ENCODE measurements at regions not wholly inside any gene's neighbourhood (a gene's known extent, or its start where the extent isn't known, plus 50 kb on each side); places are given as distances from the start of the nearest gene placed in this dataset.

DNA sequence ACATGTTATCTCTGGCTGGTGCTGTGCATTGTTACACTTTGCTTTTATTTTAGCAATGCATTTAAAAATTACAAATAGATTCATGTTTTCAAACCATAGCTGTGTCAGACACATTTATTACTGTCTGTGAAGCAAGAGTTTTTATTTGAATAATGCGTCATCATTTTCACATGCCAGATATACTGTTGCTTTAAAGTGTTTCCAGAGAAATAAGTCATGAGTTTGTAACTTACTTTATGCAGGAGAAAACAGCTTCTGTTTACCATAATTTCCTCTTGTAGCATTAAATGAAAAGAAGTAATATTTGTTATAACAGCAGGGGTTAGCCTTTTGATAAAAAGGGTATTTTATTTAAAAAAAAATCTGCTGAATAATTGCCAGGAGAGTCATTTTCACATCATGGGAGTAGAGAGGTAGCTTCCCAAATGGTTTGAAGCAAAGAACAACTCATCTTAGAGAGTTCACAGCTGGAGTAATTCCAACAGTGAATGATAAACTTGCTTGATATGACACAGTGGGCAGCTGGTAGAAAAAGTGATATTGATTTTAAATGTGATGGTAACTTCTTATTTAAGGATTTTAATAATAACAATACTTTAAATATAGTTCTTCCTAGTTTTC, 1274.5 kb upstream of the CRIM1 start:
- DNase-seq: no peak

DNA sequence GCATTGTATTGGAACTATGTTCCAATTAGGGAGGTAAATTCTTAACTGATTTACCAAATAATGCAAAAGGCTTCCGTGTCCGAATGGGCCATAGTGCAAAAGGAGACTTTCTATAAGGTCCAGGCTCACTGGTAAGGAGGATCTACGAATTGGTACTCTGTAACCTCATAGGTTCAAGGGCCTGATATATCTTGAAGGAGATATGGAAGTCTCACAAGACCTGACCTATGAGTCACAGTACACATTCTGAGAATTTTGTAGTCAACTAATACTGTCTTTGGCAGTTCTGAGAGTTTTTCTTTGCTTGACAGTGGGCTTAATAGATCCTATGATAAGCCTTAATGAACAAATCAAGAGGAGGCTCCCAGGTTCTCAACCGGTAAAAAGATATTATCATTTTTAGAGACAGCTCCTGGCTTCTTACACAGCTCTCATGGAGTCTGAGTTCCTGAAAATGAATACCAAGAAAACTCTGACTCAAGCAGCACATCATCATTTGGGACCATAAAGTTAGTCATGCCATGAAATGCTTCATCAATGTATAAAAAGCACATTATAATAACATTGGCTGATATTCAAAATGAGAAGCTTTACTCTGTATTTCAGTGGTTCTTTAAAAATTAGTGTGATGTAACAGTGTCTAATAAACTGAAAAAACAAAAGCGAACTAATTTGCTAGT, 1275.2 kb upstream of the CRIM1 start:
- DNase-seq: no peak

DNA sequence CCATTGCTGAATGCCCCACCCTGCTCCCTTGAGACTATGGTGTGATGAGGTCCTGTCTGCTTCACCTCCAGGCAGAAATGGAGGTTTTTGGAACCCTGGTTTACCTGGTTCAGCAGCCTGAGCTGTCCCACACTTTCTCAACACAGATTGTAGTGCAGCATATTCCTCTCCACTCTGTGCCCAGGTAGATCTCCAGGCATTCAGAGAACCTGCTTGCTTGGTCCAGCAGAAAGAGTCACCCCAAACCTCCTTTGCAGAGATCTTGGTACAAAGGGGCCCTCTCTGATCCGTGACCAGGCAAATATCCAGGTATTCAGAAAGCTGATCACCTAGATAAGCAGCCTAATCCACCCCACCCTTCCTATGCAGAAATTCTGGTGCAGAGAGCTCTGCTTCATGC, 1288.2 kb upstream of the CRIM1 start:
- DNase-seq: no peak

GRCh38 chr2:35063836-35064235, 1291.7 kb upstream of the CRIM1 start:
- DNase-seq: no peak

DNA sequence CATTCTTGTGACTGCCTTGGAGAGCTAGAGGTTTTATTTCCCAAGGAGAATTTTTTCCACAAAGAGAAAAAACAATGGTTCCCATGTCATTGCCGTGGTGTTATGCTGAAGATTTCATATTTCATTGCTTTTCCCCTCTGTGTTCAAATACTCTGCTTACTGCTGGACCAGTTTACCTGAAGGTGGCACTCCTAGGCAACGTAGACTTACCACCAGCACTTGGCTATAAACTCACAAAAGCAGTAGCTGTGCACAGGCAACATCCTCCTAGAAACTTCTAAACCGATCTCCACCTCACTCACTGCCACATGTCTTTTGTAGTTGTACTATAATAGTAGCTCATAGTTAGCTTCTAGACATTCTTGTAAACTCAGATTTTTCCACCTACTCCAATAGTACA, 1319.7 kb upstream of the CRIM1 start:
- peak; percentile 26 for DNase-seq

DNA sequence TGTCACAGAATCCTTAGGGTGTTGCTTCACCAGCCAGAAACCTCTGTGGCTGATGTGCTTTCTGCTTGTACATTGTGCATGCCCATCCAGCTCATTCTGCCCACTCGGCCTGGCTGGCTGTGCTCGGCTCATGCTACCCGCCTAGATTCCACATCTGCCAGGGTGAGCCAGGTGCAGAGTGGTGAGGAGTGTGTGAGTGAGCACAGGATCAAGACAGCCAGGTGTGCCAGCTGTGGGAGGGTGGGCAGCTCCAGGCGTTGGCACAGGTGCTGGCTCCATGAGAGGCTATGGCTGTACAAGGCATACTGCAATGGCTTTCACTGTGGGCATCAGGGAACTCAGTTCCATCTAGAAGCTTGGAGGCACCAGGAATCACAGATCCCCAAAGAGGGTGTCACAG, 1321.8 kb upstream of the CRIM1 start:
- DNase-seq: peak; percentile 3

DNA sequence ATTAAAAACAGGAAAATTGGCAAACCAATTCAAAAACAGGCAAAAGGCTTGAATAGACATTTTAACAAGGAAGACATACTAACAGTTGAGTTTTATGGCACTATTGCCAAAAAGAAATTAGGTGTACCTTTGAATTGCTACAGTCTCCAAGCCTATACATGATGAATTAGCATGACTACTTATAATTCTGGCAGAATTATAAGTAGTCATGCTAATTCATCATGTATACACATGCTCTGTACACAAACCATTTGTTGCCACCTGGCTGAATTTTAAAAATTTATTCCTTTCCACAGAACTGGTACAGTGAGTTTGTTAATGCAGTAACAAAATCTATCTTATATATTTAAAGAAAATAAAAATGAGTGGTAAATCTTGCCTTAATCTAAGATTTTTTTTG, 1332.0 kb upstream of the CRIM1 start:
- no peak for DNase-seq

- DNase-seq: no peak
Observed at GRCh38 chr2:35000453-35000852, 1355.1 kb upstream of the CRIM1 start.

GRCh38 chr2:34998741-34999140, 1356.8 kb upstream of the CRIM1 start:
- no peak for DNase-seq

- peak; percentile 25 for DNase-seq
Observed at GRCh38 chr2:34997779-34998178, 1357.8 kb upstream of the CRIM1 start.

- peak; percentile 28 for DNase-seq
Observed at GRCh38 chr2:34995196-34995595, 1360.4 kb upstream of the CRIM1 start.

DNA sequence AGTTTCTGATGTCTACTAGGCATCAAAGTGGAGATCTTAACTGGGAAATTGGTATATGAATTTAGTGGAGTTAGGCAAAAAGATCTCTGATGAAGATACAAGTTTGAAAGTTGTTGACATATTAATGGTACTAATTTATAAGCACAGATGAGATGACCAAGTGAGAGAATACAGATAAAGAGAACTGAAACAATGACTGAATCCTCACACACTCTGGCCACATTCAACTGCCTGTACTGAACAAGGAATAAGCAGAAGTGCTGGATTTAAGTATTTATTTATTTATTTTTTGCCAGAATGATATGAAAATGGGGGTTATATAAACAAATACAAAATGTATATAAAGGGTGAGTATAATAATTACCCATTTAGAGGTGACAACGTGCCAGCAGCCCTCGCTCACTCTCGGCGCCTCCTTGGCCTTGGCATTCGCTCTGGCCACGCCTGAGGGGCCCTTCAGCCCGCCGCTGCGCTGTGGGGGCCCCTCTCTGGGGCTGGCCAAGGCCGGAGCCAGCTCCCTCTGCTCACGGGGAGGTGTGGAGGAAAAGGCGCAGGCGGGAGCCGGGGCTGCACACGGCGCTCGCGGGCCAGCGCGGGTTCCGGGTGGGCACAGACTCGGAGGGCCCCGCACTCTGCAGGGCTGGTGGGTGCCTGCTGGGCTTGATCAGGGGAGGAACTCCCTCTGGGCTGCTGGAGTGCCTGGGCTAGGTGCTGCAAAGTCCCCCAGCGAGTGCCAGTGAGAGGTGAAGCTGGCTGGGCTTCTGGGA, 1363.9 kb upstream of the CRIM1 start:
- no peak for DNase-seq

DNA sequence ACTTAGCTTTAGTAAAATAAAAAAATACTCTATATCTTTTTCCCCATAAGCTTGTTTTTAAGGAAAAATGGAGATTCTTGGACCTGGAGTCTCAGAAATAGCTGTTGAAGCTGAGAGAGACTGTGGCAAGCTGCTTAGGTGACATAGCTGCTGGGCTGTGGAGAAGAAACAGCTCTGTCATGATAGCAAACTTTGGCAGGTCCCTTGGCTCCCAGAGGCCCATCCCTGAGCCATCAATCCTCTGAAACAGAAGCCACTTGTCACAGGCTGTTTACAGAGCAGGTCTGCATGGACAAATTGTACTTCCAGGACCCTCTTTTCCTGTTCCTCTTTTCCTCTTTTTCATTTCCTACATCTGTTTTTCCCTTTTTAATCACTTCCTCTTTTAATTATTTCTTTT, 1370.1 kb upstream of the CRIM1 start:
- no peak for DNase-seq

DNA sequence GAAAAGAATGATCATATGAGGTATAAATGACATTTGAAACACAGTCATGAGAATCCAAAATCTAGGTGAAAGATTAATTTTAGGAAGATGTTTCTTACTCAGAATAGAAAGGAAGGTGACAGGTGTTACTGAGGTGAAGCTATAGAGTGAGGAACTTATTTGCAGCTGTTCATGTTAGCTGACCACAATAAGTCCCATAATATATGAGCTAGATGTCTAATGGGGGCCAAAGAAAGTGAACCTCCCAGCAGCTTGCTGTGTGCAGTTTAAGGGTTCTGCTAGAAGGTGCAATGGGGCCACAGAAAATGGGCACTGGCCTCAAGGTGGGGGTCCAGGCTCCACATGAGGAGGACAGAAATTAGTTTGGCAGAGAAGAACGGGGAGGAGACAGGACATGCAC, 1374.9 kb upstream of the CRIM1 start:
- DNase-seq: peak; percentile 27

DNA sequence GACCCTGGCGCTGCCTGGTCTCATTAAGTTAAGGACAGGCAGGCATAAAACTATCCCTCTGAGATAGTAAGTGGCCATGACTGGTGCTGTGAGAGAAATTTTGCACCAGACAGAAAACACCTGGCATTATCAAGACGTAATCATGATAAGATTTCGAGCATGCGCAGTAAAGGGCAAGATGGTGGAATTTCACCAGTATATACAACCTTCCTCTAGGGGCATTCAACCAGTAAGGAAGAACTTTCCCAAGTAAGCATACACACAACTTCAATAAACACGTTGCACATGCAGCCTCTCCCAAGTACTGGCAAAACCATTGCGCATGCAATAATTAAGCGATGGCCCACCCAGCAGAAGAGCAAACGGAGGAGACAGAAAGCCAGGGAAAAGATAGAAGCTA, 1376.4 kb upstream of the CRIM1 start:
- DNase-seq: no peak

DNA sequence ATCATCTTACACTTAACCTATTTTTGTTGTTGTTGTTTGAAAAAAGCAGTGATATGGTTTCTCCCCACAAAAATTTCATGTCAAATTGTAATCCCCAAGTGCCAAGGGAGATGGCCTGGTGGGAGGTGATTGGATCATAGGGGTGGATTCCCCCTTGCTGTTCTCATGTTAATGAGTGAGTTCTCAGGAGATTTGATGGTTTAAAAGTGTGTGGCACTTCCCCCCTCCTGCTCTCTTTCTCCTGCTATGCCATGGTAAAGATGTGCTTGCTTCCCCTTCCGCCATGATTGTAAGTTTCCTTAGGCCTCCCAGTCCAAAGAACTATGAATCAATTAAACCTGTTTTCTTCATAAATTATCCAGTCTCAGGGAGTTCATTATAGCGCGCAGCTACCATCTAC, 1362.7 kb upstream of the FAM98A start:
- no peak for DNase-seq

DNA sequence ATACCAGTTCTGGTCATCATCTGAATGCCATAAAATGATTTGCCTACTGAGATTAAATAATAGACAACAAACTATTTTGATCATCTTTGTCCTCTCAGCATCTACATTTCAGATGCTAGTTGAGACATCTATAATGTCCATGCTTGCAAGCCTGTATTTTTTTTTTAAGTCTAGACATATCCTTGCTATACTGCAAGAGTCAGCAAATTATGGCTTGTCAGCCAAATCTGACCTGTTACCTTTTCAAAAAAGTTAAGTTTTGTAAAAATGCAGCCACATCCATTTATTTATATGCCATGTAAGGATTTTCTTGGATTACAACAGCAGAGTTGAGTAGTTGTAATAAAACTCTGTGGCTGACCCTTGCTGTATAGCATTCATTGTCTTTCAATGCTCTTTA, 1355.7 kb upstream of the FAM98A start:
- DNase-seq: no peak

GRCh38 chr2:34950797-34951196, 1351.7 kb upstream of the FAM98A start:
- DNase-seq: no peak

GRCh38 chr2:34949316-34949715, 1350.2 kb upstream of the FAM98A start:
- no peak for DNase-seq

- peak; percentile 9 for DNase-seq
Observed at GRCh38 chr2:34936089-34936488, 1337.0 kb upstream of the FAM98A start.

GRCh38 chr2:34912084-34912483, 1313.0 kb upstream of the FAM98A start:
- peak; percentile 68 for DNase-seq

GRCh38 chr2:34909992-34910705, 1311.0 kb upstream of the FAM98A start:
- DNase-seq: no peak

- DNase-seq: no peak
Observed at GRCh38 chr2:34907812-34908211, 1308.7 kb upstream of the FAM98A start.

DNA sequence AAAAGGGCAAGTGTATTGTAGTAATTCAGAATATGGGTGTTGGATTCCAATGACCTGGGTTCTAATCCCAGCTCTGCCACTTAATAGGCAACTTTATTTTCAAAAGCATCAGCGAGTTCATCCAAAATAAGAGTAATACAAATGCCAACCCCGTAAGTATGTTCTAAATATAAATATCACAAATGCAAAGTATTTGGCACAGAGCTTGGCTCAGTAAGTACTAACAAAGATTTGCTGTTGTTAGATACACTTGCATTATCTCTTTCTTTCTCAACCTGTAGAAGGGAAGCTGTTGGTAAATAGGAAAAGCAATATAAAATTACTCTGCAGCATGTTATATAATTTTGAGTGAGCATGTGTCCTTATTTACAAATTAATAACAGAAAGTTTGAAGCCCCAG, 1302.6 kb upstream of the FAM98A start:
- no peak for DNase-seq

Data from RPMI8226 (cell line).